ENCODE measurements at regions not wholly inside any gene's neighbourhood (a gene's known extent, or its start where the extent isn't known, plus 50 kb on each side); places are given as distances from the start of the nearest gene placed in this dataset.
A peak's percentile ranks its signal among the peaks of the same experiment; 100 is the strongest.

DNA sequence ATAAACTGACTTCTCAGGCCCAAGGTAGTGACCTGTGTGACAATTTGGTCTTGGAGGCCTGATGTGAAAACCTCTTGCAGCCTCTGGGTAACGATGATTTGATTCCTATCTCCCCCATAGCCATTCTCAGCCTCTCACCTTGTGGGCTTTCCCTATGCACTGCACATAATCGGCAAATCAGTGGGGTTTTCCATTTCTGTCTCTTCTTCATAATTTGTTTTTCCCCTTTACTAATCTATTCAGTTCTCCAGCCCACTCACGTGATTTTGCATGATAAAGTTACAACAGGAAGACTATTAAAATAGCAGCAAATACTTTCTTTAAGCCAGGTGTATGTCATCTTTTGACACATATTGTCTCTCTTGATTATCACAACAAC is 893.7 kb downstream of the TFAP2A start:
- Histone ChIP-seq H3K9me3 (ENCODE audit: control insufficient read depth, insufficient read depth, low read depth, low read length) (peaks cover 3% of the 10 kb centered on the region; the same call in 1 of the 2 replicates), H3K27ac (ENCODE audit: low read length) (peak overlapping the region; percentile 65), H3K27me3 (ENCODE audit: control insufficient read depth, insufficient read depth, low read length) (no peaks in the 10 kb centered on the region), H3K4me1 (ENCODE audit: control insufficient read depth, insufficient read depth, low read length) (peaks cover 14% of the 10 kb centered on the region), H3K36me3 (ENCODE audit: control insufficient read depth, insufficient read depth, low read length) (no peaks in the 10 kb centered on the region), H3K4me3 (ENCODE audit: low read depth in 2 of 2, low read length in 2 of 2) (no peak overlapping the region)
- peak; percentile 47 for ATAC-seq
- DNase-seq (ENCODE audit: low read depth, low spot score), result no peak
- intact Hi-C loops (cut with micrococcal nuclease; ENCODE audit: unreplicated experiment) (no loop called here), in situ Hi-C loops (cut with HindIII; ENCODE audit: low pct_unique_long_range_greater_than_20kb, low sequenced_read_pairs) (no loop called here)
- TF ChIP-seq POLR2AphosphoS5 (IDR thresholded peaks at IDR 0.05; ENCODE audit: low read depth, low read length), result no peak
- TF ChIP-seq TCF7L2 (IDR thresholded peaks at IDR 0.05; ENCODE audit: low read depth, low read length), result no peak
- POLR2A ChIA-PET, result no interaction called here
- BruUV-seq (replicated peaks), result no TSS peak
- CTCF ChIA-PET, result interaction anchor here (0.6 kb wide), 1 partner anchor 108 kb away, joined by 4 read pairs; no protein-coding TSS in a partner anchor

DNA sequence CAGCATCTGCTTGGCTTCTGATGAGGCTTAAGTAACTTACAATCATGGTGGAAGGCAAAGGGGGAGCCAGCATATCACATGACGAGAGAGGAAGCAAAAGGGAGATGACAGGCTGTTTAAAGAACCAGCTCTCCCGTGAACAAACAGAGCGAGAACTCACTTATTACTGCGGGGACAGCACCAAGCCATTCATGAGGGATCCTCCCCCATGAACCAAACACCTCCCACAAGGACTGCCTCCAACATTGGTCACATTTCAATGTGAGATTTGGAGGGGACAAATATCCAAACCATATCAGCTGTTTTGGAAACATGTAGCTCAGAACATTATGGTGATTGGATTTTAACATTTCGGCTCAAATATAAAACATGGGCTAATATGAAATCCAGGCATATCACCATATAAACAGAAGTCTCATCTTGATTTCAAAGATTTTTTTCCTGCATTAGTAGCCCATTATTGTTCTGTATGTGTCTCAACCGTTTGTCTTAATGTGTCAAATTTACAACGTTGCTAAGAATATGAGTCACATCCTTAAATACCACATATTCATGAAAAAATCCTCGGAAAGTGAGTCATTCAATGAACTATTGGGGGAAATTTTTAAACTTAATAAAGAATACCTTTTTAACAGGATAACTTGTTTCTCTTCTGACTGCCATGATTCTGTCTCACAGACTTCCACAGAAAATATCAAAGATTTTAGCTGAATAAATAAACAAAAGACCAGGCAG is 894.3 kb downstream of the TFAP2A start:
- POLR2A ChIA-PET, result no interaction called here
- H3K4me3 ChIP-seq (ENCODE audit: low read depth in 2 of 2, low read length in 2 of 2), result no peak overlapping the region
- H3K9me3 ChIP-seq (ENCODE audit: control insufficient read depth, insufficient read depth, low read depth, low read length), result no peaks in the 10 kb centered on the region
- in situ Hi-C loops (cut with HindIII; ENCODE audit: low pct_unique_long_range_greater_than_20kb, low sequenced_read_pairs) (no loop called here), intact Hi-C loops (cut with micrococcal nuclease; ENCODE audit: unreplicated experiment) (no loop called here)
- ATAC-seq (peak; percentile 59), DNase-seq (ENCODE audit: low read depth, low spot score) (no peak)
- TF ChIP-seq POLR2AphosphoS5 (IDR thresholded peaks at IDR 0.05; ENCODE audit: low read depth, low read length) (no peak), SIN3A (IDR thresholded peaks at IDR 0.05; ENCODE audit: borderline replicate concordance, insufficient read depth, low read depth, low read length) (no peak), TCF7L2 (IDR thresholded peaks at IDR 0.05; ENCODE audit: low read depth, low read length) (no peak)
- TF ChIP-seq, protein P1, sequence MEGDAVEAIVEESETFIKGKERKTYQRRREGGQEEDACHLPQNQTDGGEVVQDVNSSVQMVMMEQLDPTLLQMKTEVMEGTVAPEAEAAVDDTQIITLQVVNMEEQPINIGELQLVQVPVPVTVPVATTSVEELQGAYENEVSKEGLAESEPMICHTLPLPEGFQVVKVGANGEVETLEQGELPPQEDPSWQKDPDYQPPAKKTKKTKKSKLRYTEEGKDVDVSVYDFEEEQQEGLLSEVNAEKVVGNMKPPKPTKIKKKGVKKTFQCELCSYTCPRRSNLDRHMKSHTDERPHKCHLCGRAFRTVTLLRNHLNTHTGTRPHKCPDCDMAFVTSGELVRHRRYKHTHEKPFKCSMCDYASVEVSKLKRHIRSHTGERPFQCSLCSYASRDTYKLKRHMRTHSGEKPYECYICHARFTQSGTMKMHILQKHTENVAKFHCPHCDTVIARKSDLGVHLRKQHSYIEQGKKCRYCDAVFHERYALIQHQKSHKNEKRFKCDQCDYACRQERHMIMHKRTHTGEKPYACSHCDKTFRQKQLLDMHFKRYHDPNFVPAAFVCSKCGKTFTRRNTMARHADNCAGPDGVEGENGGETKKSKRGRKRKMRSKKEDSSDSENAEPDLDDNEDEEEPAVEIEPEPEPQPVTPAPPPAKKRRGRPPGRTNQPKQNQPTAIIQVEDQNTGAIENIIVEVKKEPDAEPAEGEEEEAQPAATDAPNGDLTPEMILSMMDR (IDR thresholded peaks at IDR 0.05), result no peak
- TF ChIP-seq, protein P2, sequence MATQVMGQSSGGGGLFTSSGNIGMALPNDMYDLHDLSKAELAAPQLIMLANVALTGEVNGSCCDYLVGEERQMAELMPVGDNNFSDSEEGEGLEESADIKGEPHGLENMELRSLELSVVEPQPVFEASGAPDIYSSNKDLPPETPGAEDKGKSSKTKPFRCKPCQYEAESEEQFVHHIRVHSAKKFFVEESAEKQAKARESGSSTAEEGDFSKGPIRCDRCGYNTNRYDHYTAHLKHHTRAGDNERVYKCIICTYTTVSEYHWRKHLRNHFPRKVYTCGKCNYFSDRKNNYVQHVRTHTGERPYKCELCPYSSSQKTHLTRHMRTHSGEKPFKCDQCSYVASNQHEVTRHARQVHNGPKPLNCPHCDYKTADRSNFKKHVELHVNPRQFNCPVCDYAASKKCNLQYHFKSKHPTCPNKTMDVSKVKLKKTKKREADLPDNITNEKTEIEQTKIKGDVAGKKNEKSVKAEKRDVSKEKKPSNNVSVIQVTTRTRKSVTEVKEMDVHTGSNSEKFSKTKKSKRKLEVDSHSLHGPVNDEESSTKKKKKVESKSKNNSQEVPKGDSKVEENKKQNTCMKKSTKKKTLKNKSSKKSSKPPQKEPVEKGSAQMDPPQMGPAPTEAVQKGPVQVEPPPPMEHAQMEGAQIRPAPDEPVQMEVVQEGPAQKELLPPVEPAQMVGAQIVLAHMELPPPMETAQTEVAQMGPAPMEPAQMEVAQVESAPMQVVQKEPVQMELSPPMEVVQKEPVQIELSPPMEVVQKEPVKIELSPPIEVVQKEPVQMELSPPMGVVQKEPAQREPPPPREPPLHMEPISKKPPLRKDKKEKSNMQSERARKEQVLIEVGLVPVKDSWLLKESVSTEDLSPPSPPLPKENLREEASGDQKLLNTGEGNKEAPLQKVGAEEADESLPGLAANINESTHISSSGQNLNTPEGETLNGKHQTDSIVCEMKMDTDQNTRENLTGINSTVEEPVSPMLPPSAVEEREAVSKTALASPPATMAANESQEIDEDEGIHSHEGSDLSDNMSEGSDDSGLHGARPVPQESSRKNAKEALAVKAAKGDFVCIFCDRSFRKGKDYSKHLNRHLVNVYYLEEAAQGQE (IDR thresholded peaks at IDR 0.05; ENCODE audit: insufficient read depth in 1 of 2, low read depth in 2 of 2, low read length in 1 of 2), result no peak
- CTCF ChIA-PET, result no interaction called here
- no TSS peak for BruUV-seq (replicated peaks)
- H3K27ac ChIP-seq (ENCODE audit: low read length), result peak overlapping the region; percentile 65
- no peaks in the 10 kb centered on the region for H3K27me3 ChIP-seq (ENCODE audit: control insufficient read depth, insufficient read depth, low read length)
- H3K4me1 ChIP-seq (ENCODE audit: control insufficient read depth, insufficient read depth, low read length), result peaks cover 19% of the 10 kb centered on the region
- H3K36me3 ChIP-seq (ENCODE audit: control insufficient read depth, insufficient read depth, low read length), result no peaks in the 10 kb centered on the region

DNA sequence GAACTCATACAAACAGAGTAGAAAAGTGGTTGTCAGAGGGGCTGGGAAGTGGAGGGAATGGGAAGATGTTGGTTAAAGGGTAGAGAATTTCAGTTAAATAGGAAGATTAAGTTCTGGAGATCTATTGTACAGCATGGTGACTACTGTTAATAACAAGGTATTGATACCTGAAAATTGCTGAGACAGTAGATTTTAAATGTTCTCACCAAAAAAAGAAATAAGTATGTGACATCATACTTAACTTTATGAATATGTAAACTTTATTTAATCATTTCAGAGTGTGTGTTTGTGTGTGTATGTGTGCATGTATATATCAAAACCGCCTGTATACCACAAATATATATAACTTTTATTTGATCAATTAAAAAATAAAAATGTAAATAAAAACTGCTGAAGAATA is 896.4 kb downstream of the TFAP2A start:
- ATAC-seq (no peak), DNase-seq (ENCODE audit: low read depth, low spot score) (no peak)
- intact Hi-C loops (cut with micrococcal nuclease; ENCODE audit: unreplicated experiment) (no loop called here), in situ Hi-C loops (cut with HindIII; ENCODE audit: low pct_unique_long_range_greater_than_20kb, low sequenced_read_pairs) (no loop called here)
- ChIA-PET CTCF (interaction anchor here (0.6 kb wide), 1 partner anchor 968 kb away, joined by 3 read pairs; no protein-coding TSS in a partner anchor), POLR2A (no interaction called here)
- no TSS peak for BruUV-seq (replicated peaks)
- H3K36me3 ChIP-seq (ENCODE audit: control insufficient read depth, insufficient read depth, low read length), result no peaks in the 10 kb centered on the region
- H3K27me3 ChIP-seq (ENCODE audit: control insufficient read depth, insufficient read depth, low read length), result no peaks in the 10 kb centered on the region
- no peak overlapping the region for H3K4me3 ChIP-seq (ENCODE audit: low read depth in 2 of 2, low read length in 2 of 2)
- peaks cover 24% of the 10 kb centered on the region for H3K4me1 ChIP-seq (ENCODE audit: control insufficient read depth, insufficient read depth, low read length)
- no peak overlapping the region; the same call in 1 of the 2 replicates for H3K27ac ChIP-seq (ENCODE audit: low read length)
- TF ChIP-seq, protein P1 (IDR thresholded peaks at IDR 0.05), result no peak
- no peak for TF ChIP-seq SIN3A (IDR thresholded peaks at IDR 0.05; ENCODE audit: borderline replicate concordance, insufficient read depth, low read depth, low read length)
- TF ChIP-seq POLR2AphosphoS5 (IDR thresholded peaks at IDR 0.05; ENCODE audit: low read depth, low read length), result no peak
- TF ChIP-seq, protein P2 (IDR thresholded peaks at IDR 0.05; ENCODE audit: insufficient read depth in 1 of 2, low read depth in 2 of 2, low read length in 1 of 2), result no peak
- TF ChIP-seq TCF7L2 (IDR thresholded peaks at IDR 0.05; ENCODE audit: low read depth, low read length), result no peak
- H3K9me3 ChIP-seq (ENCODE audit: control insufficient read depth, insufficient read depth, low read depth, low read length), result no peaks in the 10 kb centered on the region

Data from Panc1 (cell line).